ENCODE measurements at regions not wholly inside any gene's neighbourhood (a gene's known extent, or its start where the extent isn't known, plus 50 kb on each side); places are given as distances from the start of the nearest gene placed in this dataset.

GRCh38 chr12:104896146-104896545 is 61.9 kb downstream of the SLC41A2 start:
- Mint-ChIP-seq H3K27ac (ENCODE audit: unreplicated experiment) (peak overlapping the region; percentile 7), H3K9me3 (ENCODE audit: low read depth, unreplicated experiment) (no peaks in the 10 kb centered on the region), H3K36me3 (ENCODE audit: insufficient read depth, unreplicated experiment) (no peaks in the 10 kb centered on the region), H3K27me3 (ENCODE audit: unreplicated experiment) (no peaks in the 10 kb centered on the region), H3K4me1 (ENCODE audit: low read depth, unreplicated experiment) (peaks cover 17% of the 10 kb centered on the region), H3K4me3 (ENCODE audit: low read depth, unreplicated experiment) (peak overlapping the region; percentile 6)
- no TSS peak for BruUV-seq (replicated peaks)
- CTCF ChIA-PET, result no interaction called here
- no peak for TF ChIP-seq CTCF (IDR thresholded peaks at IDR 0.05; ENCODE audit: unreplicated experiment)
- intact Hi-C loops (cut with micrococcal nuclease; ENCODE audit: unreplicated experiment), result loop anchor here (5.0 kb wide), 1 partner anchor 61 kb away; the partner anchor contains the start of gene SLC41A2
- DNase-seq, result no peak

- no TSS peak for BruUV-seq (replicated peaks)
- Mint-ChIP-seq H3K27ac (ENCODE audit: unreplicated experiment) (no peak overlapping the region), H3K9me3 (ENCODE audit: low read depth, unreplicated experiment) (no peaks in the 10 kb centered on the region), H3K36me3 (ENCODE audit: insufficient read depth, unreplicated experiment) (no peaks in the 10 kb centered on the region), H3K27me3 (ENCODE audit: unreplicated experiment) (no peaks in the 10 kb centered on the region), H3K4me1 (ENCODE audit: low read depth, unreplicated experiment) (peaks cover 17% of the 10 kb centered on the region), H3K4me3 (ENCODE audit: low read depth, unreplicated experiment) (peak overlapping the region; percentile 6)
- CTCF ChIA-PET, result interaction anchor here (0.6 kb wide), 1 partner anchor 618 kb away, joined by 3 read pairs; no protein-coding TSS in a partner anchor
- intact Hi-C loops (cut with micrococcal nuclease; ENCODE audit: unreplicated experiment), result loop anchor here (5.0 kb wide), 1 partner anchor 62 kb away; the partner anchor contains the start of gene SLC41A2
- no peak for TF ChIP-seq CTCF (IDR thresholded peaks at IDR 0.05; ENCODE audit: unreplicated experiment)
- DNase-seq, result no peak
These were observed 62.7 kb downstream of the SLC41A2 start for GRCh38 chr12:104895415-104895814.

- H3K27me3 Mint-ChIP-seq (ENCODE audit: unreplicated experiment), result no peaks in the 10 kb centered on the region
- no peak overlapping the region for H3K27ac Mint-ChIP-seq (ENCODE audit: unreplicated experiment)
- no peaks in the 10 kb centered on the region for H3K36me3 Mint-ChIP-seq (ENCODE audit: insufficient read depth, unreplicated experiment)
- CTCF ChIA-PET, result no interaction called here
- no peak overlapping the region for H3K4me3 Mint-ChIP-seq (ENCODE audit: low read depth, unreplicated experiment)
- H3K4me1 Mint-ChIP-seq (ENCODE audit: low read depth, unreplicated experiment), result peaks cover 12% of the 10 kb centered on the region
- TF ChIP-seq CTCF (IDR thresholded peaks at IDR 0.05; ENCODE audit: unreplicated experiment), result no peak
- intact Hi-C loops (cut with micrococcal nuclease; ENCODE audit: unreplicated experiment), result no loop called here
- no peaks in the 10 kb centered on the region for H3K9me3 Mint-ChIP-seq (ENCODE audit: low read depth, unreplicated experiment)
- no TSS peak for BruUV-seq (replicated peaks)
- no peak for DNase-seq
These were observed 67.5 kb downstream of the SLC41A2 start for GRCh38 chr12:104890476-104891096.

- no peak overlapping the region for H3K27ac Mint-ChIP-seq (ENCODE audit: unreplicated experiment)
- H3K4me3 Mint-ChIP-seq (ENCODE audit: low read depth, unreplicated experiment), result no peak overlapping the region
- no peaks in the 10 kb centered on the region for H3K36me3 Mint-ChIP-seq (ENCODE audit: insufficient read depth, unreplicated experiment)
- H3K27me3 Mint-ChIP-seq (ENCODE audit: unreplicated experiment), result no peaks in the 10 kb centered on the region
- no peak for DNase-seq
- BruUV-seq (replicated peaks), result no TSS peak
- intact Hi-C loops (cut with micrococcal nuclease; ENCODE audit: unreplicated experiment), result loop anchor here (5.0 kb wide), 2 partner anchors 63 to 163 kb away; no protein-coding TSS in a partner anchor
- no peaks in the 10 kb centered on the region for H3K9me3 Mint-ChIP-seq (ENCODE audit: low read depth, unreplicated experiment)
- CTCF ChIA-PET, result no interaction called here
- peaks cover 10% of the 10 kb centered on the region for H3K4me1 Mint-ChIP-seq (ENCODE audit: low read depth, unreplicated experiment)
- no peak for TF ChIP-seq CTCF (IDR thresholded peaks at IDR 0.05; ENCODE audit: unreplicated experiment)
These were observed 68.4 kb downstream of the SLC41A2 start for GRCh38 chr12:104889735-104890134.
